Immature natural killer cell (primary cell): ENCODE measurements at regions not wholly inside any gene's neighbourhood (a gene's known extent, or its start where the extent isn't known, plus 50 kb on each side); places are given as distances from the start of the nearest gene placed in this dataset.

Experiments
- DNase-seq, 3 donors: peaks; one replicate each; pipeline ENCODE4 v3.0.0; 2022; ENCODE audit warnings: mixed read lengths in 1 of 3
- H3K27ac Mint-ChIP-seq, 6 donors: one replicate each; pipeline ENCODE4 v1.8.0; 2020; ENCODE audit warnings: mixed read lengths in 6 of 6, mild to moderate bottlenecking in 5 of 6, inconsistent platforms in 4 of 6, moderate library complexity in 3 of 6
- H3K27me3 Mint-ChIP-seq, 3 donors: one replicate each; pipeline ENCODE4 v1.8.0; 2020 to 2021; ENCODE audit warnings: low read depth in 3 of 3, mild to moderate bottlenecking in 3 of 3, mixed read lengths in 3 of 3, moderate library complexity in 3 of 3, inconsistent platforms in 1 of 3
- H3K36me3 Mint-ChIP-seq, 3 donors: one replicate each; pipeline ENCODE4 v1.8.0; 2020; ENCODE audit warnings: mixed read lengths in 3 of 3, inconsistent platforms in 2 of 3, mild to moderate bottlenecking in 2 of 3
- H3K4me1 Mint-ChIP-seq, 2 donors: one replicate each; pipeline ENCODE4 v1.8.0; 2020; ENCODE audit warnings: inconsistent platforms in 2 of 2, mild to moderate bottlenecking in 2 of 2, mixed read lengths in 2 of 2, moderate library complexity in 1 of 2
- H3K4me3 Mint-ChIP-seq, 5 donors: one replicate each; pipeline ENCODE4 v1.8.0; 2020; ENCODE audit warnings: mild to moderate bottlenecking in 5 of 5, mixed read lengths in 5 of 5, inconsistent platforms in 3 of 5, moderate library complexity in 3 of 5
- H3K9me3 Mint-ChIP-seq, 6 donors: one replicate each; pipeline ENCODE4 v1.8.0; 2020; ENCODE audit warnings: mild to moderate bottlenecking in 6 of 6, mixed read lengths in 6 of 6, inconsistent platforms in 4 of 6, moderate library complexity in 3 of 6

- Mint-ChIP-seq H3K4me1 (peaks cover 0 to 2% of the 10 kb centered on the region in 2 donors), H3K36me3 (no peaks in the 10 kb centered on the region), H3K9me3 (no peaks in the 10 kb centered on the region), H3K4me3 (no peak overlapping the region), H3K27ac (no peak overlapping the region), H3K27me3 (peaks cover 3 to 4% (median 4%) of the 10 kb centered on the region in 3 donors)
- DNase-seq = no peak
These were observed 81.9 kb upstream of the ADPGK start for GRCh38 chr15:72865486-72865885.

- peaks cover 0 to 4% (median 2%) of the 10 kb centered on the region in 3 donors for H3K27me3 Mint-ChIP-seq
- peaks cover 0 to 2% of the 10 kb centered on the region in 2 donors for H3K4me1 Mint-ChIP-seq
- no peaks in the 10 kb centered on the region for H3K36me3 Mint-ChIP-seq
- H3K27ac Mint-ChIP-seq = no peak overlapping the region
- no peak for DNase-seq
- no peak overlapping the region for H3K4me3 Mint-ChIP-seq
- no peaks in the 10 kb centered on the region for H3K9me3 Mint-ChIP-seq
These were observed 81.1 kb upstream of the ADPGK start for GRCh38 chr15:72864681-72865080.

GRCh38 chr15:72861354-72861910 is 77.9 kb upstream of the ADPGK start:
- no peak overlapping the region for H3K4me3 Mint-ChIP-seq
- peaks cover 0 to 4% (median 2%) of the 10 kb centered on the region in 3 donors for H3K27me3 Mint-ChIP-seq
- H3K36me3 Mint-ChIP-seq = no peaks in the 10 kb centered on the region
- DNase-seq = no peak
- H3K27ac Mint-ChIP-seq = peak overlapping the region in 1 of 6 donors; percentile 23
- H3K9me3 Mint-ChIP-seq = no peaks in the 10 kb centered on the region
- H3K4me1 Mint-ChIP-seq = no peaks in the 10 kb centered on the region

GRCh38 chr15:72859757-72860145 is 76.2 kb upstream of the ADPGK start:
- Mint-ChIP-seq H3K4me3 (no peak overlapping the region), H3K27me3 (peaks cover 0 to 6% (median 0%) of the 10 kb centered on the region in 3 donors), H3K4me1 (no peaks in the 10 kb centered on the region)

GRCh38 chr15:72859017-72859756 is 75.6 kb upstream of the ADPGK start:
- Mint-ChIP-seq H3K4me1 (no peaks in the 10 kb centered on the region), H3K27me3 (peaks cover 0 to 6% (median 0%) of the 10 kb centered on the region in 3 donors), H3K27ac (no peak overlapping the region), H3K4me3 (no peak overlapping the region), H3K9me3 (no peaks in the 10 kb centered on the region), H3K36me3 (no peaks in the 10 kb centered on the region)
- no peak for DNase-seq

More at GRCh38 chr15:72859757-72860145, 76.2 kb upstream of the ADPGK start:
- DNase-seq = no peak
- Mint-ChIP-seq H3K9me3 (no peaks in the 10 kb centered on the region), H3K36me3 (no peaks in the 10 kb centered on the region), H3K27ac (no peak overlapping the region)

GRCh38 chr15:72858205-72858604 is 74.6 kb upstream of the ADPGK start:
- no peak overlapping the region for H3K27ac Mint-ChIP-seq
- no peak for DNase-seq
- H3K4me1 Mint-ChIP-seq = no peaks in the 10 kb centered on the region
- no peaks in the 10 kb centered on the region for H3K36me3 Mint-ChIP-seq
- no peaks in the 10 kb centered on the region for H3K9me3 Mint-ChIP-seq
- peaks cover under 1 to 6% (median 3%) of the 10 kb centered on the region in 3 donors for H3K27me3 Mint-ChIP-seq
- H3K4me3 Mint-ChIP-seq = no peak overlapping the region

GRCh38 chr15:72857331-72858063 is 73.9 kb upstream of the ADPGK start:
- Mint-ChIP-seq H3K27ac (no peak overlapping the region), H3K27me3 (peaks cover 1 to 6% (median 5%) of the 10 kb centered on the region in 3 donors), H3K36me3 (no peaks in the 10 kb centered on the region), H3K4me3 (no peak overlapping the region), H3K4me1 (no peaks in the 10 kb centered on the region), H3K9me3 (no peaks in the 10 kb centered on the region)
- DNase-seq = no peak

GRCh38 chr15:72856549-72857040 is 73.0 kb upstream of the ADPGK start:
- no peaks in the 10 kb centered on the region for H3K9me3 Mint-ChIP-seq
- no peak overlapping the region for H3K27ac Mint-ChIP-seq

GRCh38 chr15:72855791-72856190 is 72.2 kb upstream of the ADPGK start:
- H3K4me3 Mint-ChIP-seq = no peak overlapping the region
- peaks cover 1 to 8% (median 4%) of the 10 kb centered on the region in 3 donors for H3K27me3 Mint-ChIP-seq
- no peaks in the 10 kb centered on the region for H3K36me3 Mint-ChIP-seq
- no peak for DNase-seq
- H3K27ac Mint-ChIP-seq = no peak overlapping the region
- no peaks in the 10 kb centered on the region for H3K4me1 Mint-ChIP-seq
- no peaks in the 10 kb centered on the region for H3K9me3 Mint-ChIP-seq

More at GRCh38 chr15:72856549-72857040, 73.0 kb upstream of the ADPGK start:
- Mint-ChIP-seq H3K4me1 (no peaks in the 10 kb centered on the region), H3K27me3 (peaks cover 1 to 8% (median 4%) of the 10 kb centered on the region in 3 donors), H3K36me3 (no peaks in the 10 kb centered on the region), H3K4me3 (no peak overlapping the region)
- DNase-seq = no peak

- Mint-ChIP-seq H3K36me3 (peaks cover 0 to 4% (median 0%) of the 10 kb centered on the region in 3 donors), H3K27me3 (peaks cover 4 to 16% (median 13%) of the 10 kb centered on the region in 3 donors), H3K4me3 (no peak overlapping the region), H3K9me3 (no peaks in the 10 kb centered on the region), H3K27ac (no peak overlapping the region), H3K4me1 (peaks cover 6 to 7% of the 10 kb centered on the region in 2 donors)
- no peak for DNase-seq
These were observed 68.7 kb upstream of the ADPGK start for GRCh38 chr15:72852273-72852672.

GRCh38 chr15:72851586-72851985 is 68.0 kb upstream of the ADPGK start:
- Mint-ChIP-seq H3K4me1 (peaks cover 6 to 7% of the 10 kb centered on the region in 2 donors), H3K9me3 (no peaks in the 10 kb centered on the region), H3K4me3 (no peak overlapping the region), H3K36me3 (peaks cover 0 to 4% (median 0%) of the 10 kb centered on the region in 3 donors), H3K27ac (no peak overlapping the region), H3K27me3 (peaks cover 5 to 16% (median 13%) of the 10 kb centered on the region in 3 donors)
- DNase-seq = no peak

GRCh38 chr15:72850833-72851232 is 67.3 kb upstream of the ADPGK start:
- Mint-ChIP-seq H3K36me3 (peaks cover 0 to 4% (median 0%) of the 10 kb centered on the region in 3 donors), H3K27ac (no peak overlapping the region), H3K4me1 (peaks cover 6 to 7% of the 10 kb centered on the region in 2 donors), H3K9me3 (no peaks in the 10 kb centered on the region), H3K4me3 (no peak overlapping the region), H3K27me3 (peaks cover 5 to 16% (median 13%) of the 10 kb centered on the region in 3 donors)
- no peak for DNase-seq

- peaks cover 0 to 5% (median 0%) of the 10 kb centered on the region in 6 donors for H3K9me3 Mint-ChIP-seq
- DNase-seq = no peak
- H3K27me3 Mint-ChIP-seq = peaks cover 9 to 16% (median 14%) of the 10 kb centered on the region in 3 donors
- H3K36me3 Mint-ChIP-seq = peaks cover 0 to 8% (median 5%) of the 10 kb centered on the region in 3 donors
- peaks cover 12 to 20% of the 10 kb centered on the region in 2 donors for H3K4me1 Mint-ChIP-seq
- peak overlapping the region in 1 of 6 donors; percentile 5 for H3K27ac Mint-ChIP-seq
- H3K4me3 Mint-ChIP-seq = peak overlapping the region in 1 of 5 donors; percentile 41
These were observed 64.2 kb upstream of the ADPGK start for GRCh38 chr15:72847806-72848205.

- peaks cover 0 to 8% (median 5%) of the 10 kb centered on the region in 3 donors for H3K36me3 Mint-ChIP-seq
- no peak for DNase-seq
- H3K4me3 Mint-ChIP-seq = no peak overlapping the region
- H3K27ac Mint-ChIP-seq = no peak overlapping the region
- peaks cover 10 to 16% (median 11%) of the 10 kb centered on the region in 3 donors for H3K27me3 Mint-ChIP-seq
- H3K4me1 Mint-ChIP-seq = peaks cover 12 to 20% of the 10 kb centered on the region in 2 donors
- H3K9me3 Mint-ChIP-seq = peaks cover 0 to 5% (median 0%) of the 10 kb centered on the region in 6 donors
These were observed 63.5 kb upstream of the ADPGK start for GRCh38 chr15:72847033-72847432.
